Nephron progenitor cell (in vitro differentiated cells): ENCODE measurements at regions not wholly inside any gene's neighbourhood (a gene's known extent, or its start where the extent isn't known, plus 50 kb on each side); places are given as distances from the start of the nearest gene placed in this dataset.

Experiments used
- DNase-seq: peaks from one replicate; pipeline ENCODE4 v3.0.0; 2021
- H3K27ac Mint-ChIP-seq: 2 replicates; pipeline ENCODE4 v1.8.0; 2021; ENCODE audit warnings: mild to moderate bottlenecking, moderate library complexity, mixed read lengths
- H3K27me3 Mint-ChIP-seq: 2 replicates; pipeline ENCODE4 v1.8.0; 2021; ENCODE audit warnings: mild to moderate bottlenecking, low read depth, mixed read lengths; ENCODE audit not compliant: poor library complexity
- H3K36me3 Mint-ChIP-seq: 2 replicates; pipeline ENCODE4 v1.8.0; 2021; ENCODE audit warnings: low read depth, mixed read lengths
- H3K4me1 Mint-ChIP-seq: 2 replicates; pipeline ENCODE4 v1.8.0; 2021; ENCODE audit warnings: mixed read lengths
- H3K4me3 Mint-ChIP-seq: 2 replicates; pipeline ENCODE4 v1.8.0; 2021; ENCODE audit warnings: mild to moderate bottlenecking, moderate library complexity, mixed read lengths
- H3K9me3 Mint-ChIP-seq: 2 replicates; pipeline ENCODE4 v1.8.0; 2021; ENCODE audit warnings: mild to moderate bottlenecking, moderate library complexity, mixed read lengths
- TF ChIP-seq, protein P1 (sequence below): fragments of 200-600 bp; sonication (generic); IDR thresholded peaks from 2 replicates; pipeline ENCODE4 v1.5.0; 2021; ENCODE audit warnings: antibody characterized with exemption

DNA sequence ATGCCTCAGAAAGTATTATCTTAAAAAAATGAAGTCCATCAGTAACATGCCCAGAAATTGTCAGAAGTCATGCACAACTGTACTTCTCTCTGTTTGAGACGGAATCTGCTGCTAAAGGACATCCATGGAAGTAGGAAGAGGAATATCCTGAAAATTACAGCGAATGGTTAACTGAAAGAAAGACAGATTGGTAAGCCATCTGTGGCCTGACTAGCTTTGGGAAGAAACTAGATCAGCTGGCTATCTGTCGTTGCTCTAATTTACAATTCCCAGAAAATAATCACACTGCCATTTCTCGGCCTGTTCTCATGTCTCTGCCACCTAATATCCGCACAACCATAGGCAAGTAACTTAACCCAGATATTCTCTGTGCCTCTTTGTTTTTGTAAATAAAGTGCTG is 496.5 kb downstream of the PCDH19 start:
- no peaks in the 10 kb centered on the region for H3K36me3 Mint-ChIP-seq
- H3K27ac Mint-ChIP-seq = no peak overlapping the region
- no peak for DNase-seq
- H3K4me1 Mint-ChIP-seq = peaks cover 25% of the 10 kb centered on the region
- TF ChIP-seq, protein P1, sequence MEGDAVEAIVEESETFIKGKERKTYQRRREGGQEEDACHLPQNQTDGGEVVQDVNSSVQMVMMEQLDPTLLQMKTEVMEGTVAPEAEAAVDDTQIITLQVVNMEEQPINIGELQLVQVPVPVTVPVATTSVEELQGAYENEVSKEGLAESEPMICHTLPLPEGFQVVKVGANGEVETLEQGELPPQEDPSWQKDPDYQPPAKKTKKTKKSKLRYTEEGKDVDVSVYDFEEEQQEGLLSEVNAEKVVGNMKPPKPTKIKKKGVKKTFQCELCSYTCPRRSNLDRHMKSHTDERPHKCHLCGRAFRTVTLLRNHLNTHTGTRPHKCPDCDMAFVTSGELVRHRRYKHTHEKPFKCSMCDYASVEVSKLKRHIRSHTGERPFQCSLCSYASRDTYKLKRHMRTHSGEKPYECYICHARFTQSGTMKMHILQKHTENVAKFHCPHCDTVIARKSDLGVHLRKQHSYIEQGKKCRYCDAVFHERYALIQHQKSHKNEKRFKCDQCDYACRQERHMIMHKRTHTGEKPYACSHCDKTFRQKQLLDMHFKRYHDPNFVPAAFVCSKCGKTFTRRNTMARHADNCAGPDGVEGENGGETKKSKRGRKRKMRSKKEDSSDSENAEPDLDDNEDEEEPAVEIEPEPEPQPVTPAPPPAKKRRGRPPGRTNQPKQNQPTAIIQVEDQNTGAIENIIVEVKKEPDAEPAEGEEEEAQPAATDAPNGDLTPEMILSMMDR = no peak
- no peaks in the 10 kb centered on the region for H3K9me3 Mint-ChIP-seq
- H3K27me3 Mint-ChIP-seq = no peaks in the 10 kb centered on the region
- no peak overlapping the region for H3K4me3 Mint-ChIP-seq

DNA sequence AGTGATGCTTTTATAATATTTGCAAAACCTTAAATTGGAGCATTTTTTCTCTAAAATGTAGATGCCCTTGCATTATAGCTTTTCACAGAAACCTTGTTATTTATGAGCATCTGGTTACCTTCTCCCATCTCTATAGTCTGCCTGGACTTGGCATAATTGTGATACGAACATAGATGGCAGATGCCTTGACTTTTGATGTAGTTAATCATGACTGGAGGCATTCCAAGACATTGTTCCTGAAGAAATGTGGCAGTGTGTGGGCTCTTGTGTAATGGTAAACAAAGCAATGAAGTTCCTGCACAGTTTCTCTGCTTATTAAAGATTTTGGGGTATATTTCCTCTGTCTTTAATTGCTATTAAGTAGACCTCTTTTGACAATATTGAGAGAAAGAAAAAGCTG is 500.1 kb downstream of the PCDH19 start:
- H3K9me3 Mint-ChIP-seq = no peaks in the 10 kb centered on the region
- no peaks in the 10 kb centered on the region for H3K27me3 Mint-ChIP-seq
- TF ChIP-seq, protein P1 = no peak
- no peak for DNase-seq
- no peak overlapping the region for H3K27ac Mint-ChIP-seq
- peaks cover 37% of the 10 kb centered on the region for H3K4me1 Mint-ChIP-seq
- no peaks in the 10 kb centered on the region for H3K36me3 Mint-ChIP-seq
- H3K4me3 Mint-ChIP-seq = no peak overlapping the region

DNA sequence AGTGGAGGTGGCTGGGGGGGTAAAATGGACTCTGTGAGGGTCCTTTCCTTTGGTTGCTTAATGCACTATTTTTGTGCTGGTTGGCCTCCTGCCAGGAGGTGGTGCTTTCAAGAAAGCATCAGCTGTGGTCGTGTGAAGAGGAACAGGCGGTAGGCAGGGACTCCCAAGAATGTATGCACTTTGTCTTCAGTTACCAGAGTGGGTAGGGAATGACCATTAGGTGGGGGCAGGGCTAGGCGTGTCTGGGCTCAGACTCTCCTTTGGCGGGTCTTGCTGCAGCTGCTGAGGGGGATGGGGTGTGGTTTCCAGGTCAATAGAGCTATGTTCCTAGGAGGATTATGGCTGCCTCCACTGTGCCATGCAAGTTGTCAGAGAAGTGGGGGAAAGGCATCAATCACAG is 509.0 kb downstream of the PCDH19 start:
- peaks cover 14% of the 10 kb centered on the region for H3K4me1 Mint-ChIP-seq
- DNase-seq = no peak

DNA sequence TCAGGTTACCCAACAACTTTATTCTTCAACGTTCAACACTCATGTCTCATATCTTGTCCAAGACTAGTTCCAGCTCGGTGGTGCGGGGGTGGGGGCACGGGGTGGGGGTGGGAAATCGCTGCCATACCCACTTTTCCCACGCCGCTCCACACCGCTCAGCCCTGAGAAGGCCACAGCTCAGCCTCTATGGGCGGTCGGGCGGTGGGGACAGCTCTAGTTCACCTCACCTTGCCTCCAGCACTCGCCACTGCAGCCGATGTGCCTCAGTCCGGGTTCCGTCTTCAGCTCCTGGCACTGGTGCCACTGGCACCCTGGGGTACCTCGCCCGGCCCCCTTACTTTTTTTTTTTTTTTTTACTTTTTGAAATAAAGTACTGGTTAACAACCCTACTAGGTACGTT is 522.2 kb downstream of the PCDH19 start:
- no peak for DNase-seq
- TF ChIP-seq, protein P1 = no peak
- Mint-ChIP-seq H3K27ac (no peak overlapping the region), H3K4me1 (no peaks in the 10 kb centered on the region), H3K36me3 (no peaks in the 10 kb centered on the region), H3K9me3 (peaks cover 13% of the 10 kb centered on the region), H3K27me3 (no peaks in the 10 kb centered on the region), H3K4me3 (no peak overlapping the region)

More for the DNA sequence above, 509.0 kb downstream of the PCDH19 start:
- Mint-ChIP-seq H3K4me3 (no peak overlapping the region), H3K36me3 (peaks cover 5% of the 10 kb centered on the region), H3K9me3 (peaks cover 18% of the 10 kb centered on the region), H3K27me3 (peaks cover 4% of the 10 kb centered on the region), H3K27ac (no peak overlapping the region)
- TF ChIP-seq, protein P1 = no peak

DNA sequence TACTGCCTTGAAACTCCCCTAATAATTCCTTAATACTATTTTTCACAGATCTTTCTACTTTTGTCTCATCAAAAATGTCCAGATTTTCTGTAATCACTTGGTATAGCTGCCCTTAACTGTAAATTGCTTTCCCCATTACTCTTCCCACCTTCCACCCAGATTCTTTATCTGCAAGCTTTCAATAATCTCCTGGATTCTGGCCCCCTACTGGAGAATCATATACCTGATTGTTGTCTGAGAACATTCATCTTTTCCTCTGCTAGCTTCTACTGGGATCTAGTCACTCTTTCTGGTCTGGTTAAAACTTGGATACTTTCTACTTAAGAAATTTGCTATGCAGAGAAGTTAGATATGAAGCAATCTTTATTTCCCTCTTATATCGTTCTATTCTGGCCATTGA is 552.6 kb downstream of the PCDH19 start:
- no peaks in the 10 kb centered on the region for H3K27me3 Mint-ChIP-seq
- TF ChIP-seq, protein P1 = peak; percentile 39
- no peak overlapping the region for H3K27ac Mint-ChIP-seq
- no peaks in the 10 kb centered on the region for H3K4me1 Mint-ChIP-seq
- no peaks in the 10 kb centered on the region for H3K36me3 Mint-ChIP-seq
- H3K9me3 Mint-ChIP-seq = no peaks in the 10 kb centered on the region
- DNase-seq = no peak
- no peak overlapping the region for H3K4me3 Mint-ChIP-seq

DNA sequence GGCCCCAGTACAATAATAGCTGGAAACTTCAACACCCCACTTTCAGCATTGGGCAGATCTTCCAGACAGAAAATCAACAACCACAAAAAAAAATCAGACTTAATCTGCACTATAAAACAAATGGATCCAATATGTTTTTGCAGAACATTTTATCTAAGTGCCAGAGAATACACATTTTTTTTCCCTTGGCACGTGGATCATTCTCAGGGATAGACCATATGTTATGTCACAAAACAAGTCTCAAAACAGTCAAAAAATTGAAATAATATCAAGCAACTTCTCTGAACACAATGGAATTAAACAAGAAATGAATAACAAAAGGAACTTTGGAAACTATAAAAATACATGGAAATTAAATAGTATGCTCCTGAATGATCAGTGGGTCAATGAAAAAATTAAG is 576.3 kb downstream of the PCDH19 start:
- Mint-ChIP-seq H3K4me3 (no peak overlapping the region), H3K27me3 (peaks cover 3% of the 10 kb centered on the region), H3K4me1 (no peaks in the 10 kb centered on the region), H3K9me3 (peaks cover 52% of the 10 kb centered on the region), H3K27ac (no peak overlapping the region), H3K36me3 (no peaks in the 10 kb centered on the region)
- DNase-seq = no peak
- TF ChIP-seq, protein P1 = no peak
